LoVo (cell line): ENCODE measurements at regions not wholly inside any gene's neighbourhood (a gene's known extent, or its start where the extent isn't known, plus 50 kb on each side); places are given as distances from the start of the nearest gene placed in this dataset.

Experiments
- DNase-seq: peaks from one replicate; pipeline ENCODE4 v3.0.0-alpha.2; 2016; ENCODE audit warnings: low spot score

DNA sequence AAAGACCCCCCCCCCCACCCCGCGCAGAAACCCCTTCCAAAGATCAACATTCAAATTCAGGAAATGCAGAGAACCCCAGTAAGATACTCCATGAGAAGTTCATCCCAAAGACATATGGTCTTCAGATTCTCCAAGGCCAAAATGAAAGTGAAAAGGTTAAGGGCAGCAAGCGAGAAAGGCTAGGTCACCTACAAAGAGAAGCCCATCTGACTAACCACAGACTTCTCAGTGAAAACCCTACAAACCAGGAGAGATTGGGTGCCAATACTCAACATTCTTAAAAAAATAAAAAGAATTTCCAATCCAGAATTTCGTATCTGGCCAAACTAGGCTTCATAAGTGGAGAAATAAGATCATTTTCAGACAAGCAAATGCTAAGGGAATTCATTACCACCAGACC is 175.2 kb downstream of the RND3 start:
- DNase-seq, result no peak

DNA sequence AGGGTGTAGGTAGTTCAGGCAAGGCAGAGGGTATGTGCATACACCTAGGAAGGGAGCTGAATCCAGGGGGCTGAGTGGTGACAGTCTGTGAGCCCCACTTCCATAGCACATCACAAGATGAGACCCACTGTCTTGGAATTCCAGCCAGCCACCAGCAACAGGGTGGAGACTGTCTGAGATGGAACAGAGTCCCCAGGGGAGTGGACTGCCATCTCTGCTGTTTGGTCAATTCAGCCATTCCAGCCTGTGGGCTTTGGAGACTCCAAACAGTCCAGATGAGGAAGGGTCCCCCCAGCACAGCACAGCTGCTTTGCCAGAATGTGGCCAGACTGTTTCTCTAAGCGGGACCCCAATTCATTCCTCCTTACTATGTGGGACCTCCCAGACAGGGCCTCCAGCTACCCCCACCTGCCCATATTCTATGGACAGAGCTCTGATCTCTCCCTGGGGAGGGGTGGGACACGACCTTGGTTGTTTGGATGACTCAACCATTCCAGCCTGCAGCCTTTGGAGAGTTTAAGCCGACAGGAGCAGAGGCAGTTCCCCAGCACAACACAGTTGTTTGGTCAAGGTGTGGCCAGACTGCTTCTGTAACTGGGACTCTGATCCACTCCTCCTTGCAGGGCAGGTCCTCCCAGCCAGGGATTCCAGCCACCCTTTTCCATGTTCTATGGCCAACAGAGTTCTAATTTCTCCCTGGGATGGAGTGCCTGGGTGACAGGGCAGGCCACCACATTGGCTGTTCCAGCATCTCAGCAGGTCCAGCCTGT is 178.0 kb downstream of the RND3 start:
- peak; percentile 77 for DNase-seq

DNA sequence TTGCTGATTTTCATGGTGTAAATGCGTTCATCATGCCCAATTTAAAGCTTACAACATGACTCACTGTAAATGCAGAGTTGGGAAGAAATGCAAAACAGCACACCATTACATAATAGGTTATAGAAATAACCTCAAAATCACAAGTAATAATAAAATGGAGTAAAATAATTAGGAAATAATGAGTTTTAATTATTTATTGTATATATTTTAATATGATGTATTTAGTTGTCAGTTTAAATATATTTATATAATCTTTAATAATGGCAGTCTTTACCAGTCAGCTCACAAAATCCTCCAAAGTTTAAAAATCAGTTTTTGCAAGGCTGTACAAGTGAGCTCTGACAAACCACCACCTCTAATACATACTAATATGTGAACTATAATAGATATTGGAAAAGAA is 180.2 kb downstream of the RND3 start:
- DNase-seq, result no peak

DNA sequence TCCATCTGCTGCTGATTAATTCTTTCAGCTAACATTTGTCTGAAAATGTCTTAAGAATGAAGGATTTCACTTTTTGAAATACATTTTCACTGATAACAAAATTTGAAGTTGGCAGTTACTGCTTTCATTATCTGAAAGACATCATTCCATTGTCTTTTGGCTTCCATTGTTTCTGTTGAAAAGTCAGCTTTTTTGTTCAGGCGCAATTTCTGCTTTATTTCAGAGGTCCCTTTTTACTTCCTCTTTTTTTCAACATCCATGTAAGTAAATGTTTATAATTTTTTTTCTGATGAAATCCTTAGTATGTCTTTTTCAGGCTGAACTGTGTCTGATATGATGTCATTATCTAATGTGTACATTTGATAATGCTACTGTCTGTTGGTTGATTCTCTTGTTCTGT is 184.2 kb downstream of the RND3 start:
- DNase-seq, result no peak

DNA sequence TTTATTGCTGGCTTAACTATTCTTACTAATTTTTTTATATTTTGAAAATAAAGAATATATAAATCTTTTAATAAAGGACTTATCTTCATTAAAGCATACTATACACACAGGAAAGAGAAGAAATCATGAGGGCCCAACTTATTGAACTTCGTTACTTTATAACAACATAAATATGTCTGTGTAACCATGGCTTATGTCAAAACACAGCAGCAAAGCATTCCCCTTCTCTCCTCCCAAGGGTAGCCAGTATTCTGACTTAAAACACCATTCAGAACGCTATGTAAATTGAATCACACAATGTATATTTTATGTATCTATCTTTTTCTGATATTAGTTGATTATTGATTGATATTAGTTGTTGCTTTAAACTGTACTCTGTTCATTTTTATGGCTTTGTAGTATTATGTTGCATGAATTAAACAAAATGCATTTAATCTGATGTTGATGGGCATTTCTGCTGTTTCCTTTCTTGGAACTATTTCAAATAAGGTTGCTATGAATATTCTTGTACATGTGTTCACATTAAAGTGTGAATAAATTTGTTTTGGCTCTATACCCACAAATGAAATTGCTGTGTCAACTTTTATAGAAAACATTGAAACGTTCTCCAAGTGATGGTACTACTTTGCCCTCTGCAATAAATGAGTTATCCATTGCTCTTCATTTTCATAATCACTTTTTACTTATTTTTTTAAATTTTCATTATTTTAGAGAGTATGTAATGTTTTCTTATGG is 188.7 kb downstream of the RND3 start:
- no peak for DNase-seq

DNA sequence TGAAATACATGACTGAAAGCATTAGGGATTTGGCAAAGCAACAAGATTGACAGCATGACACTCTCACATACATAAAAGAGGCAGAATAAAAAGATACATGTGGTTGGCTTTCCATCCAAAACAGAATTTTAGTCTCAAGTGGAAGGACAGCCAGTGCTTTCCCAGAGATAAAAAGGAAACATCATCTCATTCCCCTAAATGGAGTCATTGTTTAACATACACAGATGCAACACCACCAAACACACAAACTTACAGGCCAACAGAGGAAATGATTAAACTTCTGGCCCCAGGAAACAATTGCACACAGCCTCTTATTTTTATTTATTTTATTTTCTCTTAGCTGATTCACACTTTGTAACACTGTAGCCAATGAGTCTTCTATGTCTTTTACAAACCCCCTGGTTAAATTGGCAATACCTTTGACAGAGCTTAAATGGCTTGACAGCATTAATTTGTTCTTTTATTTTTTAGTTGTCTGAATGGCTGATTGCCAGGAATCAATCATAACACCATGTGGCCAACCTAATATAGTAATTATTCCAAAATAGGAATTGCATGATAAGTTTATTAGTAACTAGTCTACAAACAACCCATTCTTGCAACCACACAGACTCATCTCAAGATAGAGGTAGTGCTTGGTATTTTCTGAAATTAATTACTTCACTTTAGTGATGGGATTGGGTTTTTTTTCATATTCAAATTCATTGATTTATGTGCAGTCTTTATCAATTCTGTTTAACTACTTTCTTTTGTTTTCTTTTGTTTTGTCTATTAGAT is 190.5 kb downstream of the RND3 start:
- DNase-seq, result no peak

DNA sequence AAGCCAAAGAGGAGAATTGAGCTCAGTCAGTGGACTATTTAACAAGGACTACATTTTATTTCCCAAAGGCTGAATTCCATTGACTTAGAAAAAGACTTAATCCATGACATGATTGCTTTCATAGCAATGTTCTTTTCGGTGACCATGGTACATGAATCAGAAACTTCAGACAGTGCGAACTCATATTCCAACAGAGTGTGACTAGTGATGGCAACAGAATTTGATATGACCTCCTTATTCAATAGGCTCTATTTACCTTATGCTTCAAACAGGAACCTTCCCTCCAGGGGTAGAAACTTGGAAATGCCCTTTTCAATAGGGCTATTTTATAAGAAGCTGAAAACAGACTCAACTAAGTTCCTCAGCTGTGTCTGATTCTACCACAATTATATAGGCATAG is 191.9 kb downstream of the RND3 start:
- DNase-seq, result no peak

DNA sequence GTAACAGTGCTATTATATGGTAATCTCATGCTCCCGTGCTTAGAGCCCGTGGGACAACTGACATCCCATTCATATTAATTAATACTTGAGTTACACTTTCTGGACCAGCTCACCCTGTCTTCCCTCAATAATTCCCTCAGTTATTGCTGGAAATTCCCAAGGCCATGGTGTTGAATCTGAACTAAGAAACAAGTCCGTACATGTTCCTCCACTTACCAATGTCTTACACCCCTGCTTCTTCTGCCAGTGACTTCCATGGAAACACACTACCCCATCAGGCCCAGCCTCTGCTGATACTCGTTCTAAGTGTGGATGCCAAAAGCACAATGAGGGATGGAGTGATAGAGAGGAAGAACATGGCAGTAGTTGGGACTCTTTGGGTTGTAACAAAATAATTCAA is 193.7 kb downstream of the RND3 start:
- DNase-seq, result no peak

DNA sequence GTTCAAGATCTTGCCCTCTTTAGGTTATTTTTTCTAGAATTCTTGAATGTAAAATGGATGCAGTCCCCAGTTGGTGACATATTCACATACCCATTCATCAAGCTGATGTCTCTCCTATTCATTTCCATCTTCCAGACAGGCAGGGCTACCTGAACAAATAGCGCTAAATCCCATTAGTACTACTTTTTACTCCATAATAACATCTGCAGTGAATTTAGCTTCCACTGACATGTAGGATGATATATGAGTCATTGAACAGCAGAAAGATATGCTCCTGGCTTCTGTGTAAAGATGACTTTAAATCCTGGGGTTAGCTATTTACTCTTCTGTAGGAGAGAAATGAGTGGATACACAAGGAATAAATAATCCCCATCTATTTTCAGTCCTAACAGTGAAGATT is 194.7 kb downstream of the RND3 start:
- no peak for DNase-seq

DNA sequence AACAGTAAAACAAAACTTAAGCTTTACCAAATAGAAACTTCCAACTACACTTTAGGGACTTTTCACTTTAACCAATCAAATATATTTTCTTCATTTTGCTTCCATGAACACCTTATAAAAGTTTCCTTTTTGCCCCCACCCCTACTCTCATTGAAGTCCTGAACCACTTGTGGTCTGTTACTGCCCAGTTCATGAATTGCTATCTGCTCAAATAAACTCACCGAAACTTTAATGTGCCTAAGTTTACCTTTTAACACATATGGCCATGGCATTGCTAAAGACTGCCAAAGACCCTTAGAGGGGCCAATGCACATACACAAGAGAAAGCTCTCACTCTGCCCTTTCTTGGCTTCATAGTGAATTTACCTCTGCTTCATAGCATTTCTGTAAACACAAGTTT is 195.3 kb downstream of the RND3 start:
- DNase-seq, result no peak

DNA sequence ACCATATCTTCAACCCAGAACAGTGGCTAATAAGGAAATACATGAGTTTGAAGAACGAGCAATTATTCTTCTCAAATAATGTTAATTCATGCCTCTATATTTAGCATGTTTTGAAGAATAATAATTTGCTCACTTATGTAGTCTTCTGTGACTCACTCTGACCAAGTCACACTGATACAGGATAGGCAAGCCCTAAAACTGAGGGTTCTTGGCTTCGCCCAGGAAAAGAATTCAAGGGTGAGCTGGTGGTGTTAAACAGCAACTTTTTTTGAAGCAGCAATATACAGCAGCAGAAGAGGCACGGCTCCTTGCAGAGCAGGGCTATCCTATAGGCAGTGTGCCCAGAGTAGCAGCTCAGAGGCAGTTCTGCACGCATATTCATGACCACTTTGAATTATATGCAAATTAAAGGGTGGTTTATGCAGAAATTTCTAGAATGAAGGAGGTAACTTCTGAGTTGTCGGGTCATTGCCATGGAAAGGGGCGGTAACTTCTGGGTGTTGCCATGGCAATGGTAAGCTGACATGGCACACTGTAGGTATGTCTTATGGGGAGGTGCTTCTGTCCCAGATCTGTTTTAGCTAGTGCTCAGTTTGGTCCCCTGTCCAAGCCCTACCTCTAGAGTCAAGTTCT is 200.6 kb downstream of the RND3 start:
- no peak for DNase-seq

DNA sequence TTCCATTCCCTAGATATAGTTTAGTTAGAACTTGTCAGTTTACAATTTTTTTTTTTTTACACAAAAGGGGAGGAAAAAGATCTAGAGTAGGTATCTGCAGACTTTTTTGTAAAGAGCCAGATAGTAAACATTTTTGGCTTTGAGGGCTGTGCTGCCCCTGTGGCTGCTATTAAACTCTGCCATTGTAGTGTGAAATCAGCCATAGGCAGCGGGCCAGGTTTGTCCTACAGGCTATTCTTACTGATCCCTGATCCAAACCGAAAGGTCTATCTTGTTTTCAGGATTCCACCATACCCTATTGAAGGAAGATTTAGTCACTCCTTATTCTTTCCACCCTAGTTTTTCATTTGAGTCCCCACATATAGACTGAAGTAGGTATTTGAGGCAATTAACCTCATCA is 203.4 kb downstream of the RND3 start:
- DNase-seq, result no peak

DNA sequence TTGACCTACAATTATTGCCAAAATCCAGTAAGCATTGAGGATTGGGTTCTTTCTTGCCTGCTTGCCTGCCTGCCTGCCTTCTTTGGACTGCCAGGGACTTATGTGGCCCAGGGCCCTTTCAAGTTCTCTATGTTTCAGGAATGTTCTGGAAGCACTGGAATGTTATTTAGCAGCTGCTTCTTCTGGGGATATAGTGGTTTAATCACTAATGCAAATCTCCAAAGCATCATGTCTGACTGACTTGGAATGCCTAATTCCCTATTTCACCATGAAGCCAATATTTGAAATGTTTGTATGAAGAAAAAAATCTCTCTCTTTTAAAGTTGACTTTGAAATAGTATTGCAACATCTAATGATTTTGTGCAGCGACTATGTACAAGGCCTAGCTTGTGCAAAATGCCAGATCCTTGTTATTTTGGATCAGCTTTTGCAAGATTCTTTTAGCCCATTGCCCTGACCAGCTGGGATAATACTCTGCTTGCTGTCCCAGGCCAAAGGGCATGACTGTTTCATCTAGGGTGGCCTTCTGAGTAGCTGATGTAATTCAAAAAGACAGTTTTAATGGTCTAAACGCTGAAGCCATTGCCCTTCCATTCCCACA is 204.6 kb downstream of the RND3 start:
- no peak for DNase-seq

DNA sequence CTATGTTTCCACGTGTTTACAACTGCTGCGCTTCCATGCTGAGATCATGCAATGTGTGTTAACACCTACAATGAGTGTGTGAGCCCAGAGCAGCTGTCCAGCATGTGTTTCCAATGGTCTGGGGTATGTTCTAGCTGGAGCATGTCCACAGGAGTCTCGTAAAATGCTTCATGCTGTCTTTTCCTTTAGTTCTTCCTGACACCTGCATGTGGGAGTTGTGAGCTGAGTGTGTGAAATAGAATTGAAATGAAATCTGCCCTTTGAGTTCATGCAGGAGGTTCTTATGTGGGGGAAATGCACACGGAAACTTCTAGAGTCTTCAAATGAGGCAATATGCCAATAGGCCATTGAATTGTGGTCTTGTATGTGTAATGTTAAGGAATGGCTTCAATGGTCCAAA is 205.1 kb downstream of the RND3 start:
- DNase-seq, result no peak

DNA sequence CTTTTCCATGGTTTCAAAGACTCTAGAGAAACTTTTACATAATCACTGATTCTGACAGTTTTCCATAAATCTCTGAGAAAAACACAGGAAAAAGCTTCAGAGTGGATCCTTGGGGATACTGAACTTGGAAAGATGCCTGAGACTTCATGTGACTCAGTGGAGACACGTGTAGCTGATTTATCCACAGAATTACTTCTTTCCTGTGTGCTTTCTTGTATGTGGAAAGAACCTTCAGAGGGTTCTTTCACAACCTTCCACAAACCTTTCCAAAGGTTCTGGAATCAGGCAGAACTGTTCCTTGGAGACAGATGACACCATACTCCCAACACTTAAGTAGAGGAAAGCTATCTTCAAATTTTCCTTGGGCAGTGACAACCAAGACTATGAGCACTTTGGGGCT is 207.2 kb downstream of the RND3 start:
- no peak for DNase-seq

DNA sequence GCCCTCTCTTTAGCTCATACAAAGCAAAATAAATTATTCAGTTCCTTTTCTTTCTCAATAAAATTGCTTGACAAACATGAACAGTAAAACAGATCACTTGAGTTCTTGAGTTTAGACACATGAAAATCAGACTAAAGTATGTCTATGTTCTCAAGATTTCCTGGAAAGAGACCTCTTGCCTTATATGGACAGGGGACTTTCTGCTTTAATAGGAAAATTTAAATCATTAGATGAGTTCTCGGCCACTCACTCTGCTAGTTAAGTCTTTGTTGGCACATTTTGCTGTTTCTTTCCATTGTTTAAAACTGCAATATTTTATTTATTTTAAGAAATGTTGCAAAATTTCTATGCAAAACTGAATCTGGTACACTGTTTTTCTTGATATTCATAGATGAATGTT is 207.8 kb downstream of the RND3 start:
- no peak for DNase-seq

DNA sequence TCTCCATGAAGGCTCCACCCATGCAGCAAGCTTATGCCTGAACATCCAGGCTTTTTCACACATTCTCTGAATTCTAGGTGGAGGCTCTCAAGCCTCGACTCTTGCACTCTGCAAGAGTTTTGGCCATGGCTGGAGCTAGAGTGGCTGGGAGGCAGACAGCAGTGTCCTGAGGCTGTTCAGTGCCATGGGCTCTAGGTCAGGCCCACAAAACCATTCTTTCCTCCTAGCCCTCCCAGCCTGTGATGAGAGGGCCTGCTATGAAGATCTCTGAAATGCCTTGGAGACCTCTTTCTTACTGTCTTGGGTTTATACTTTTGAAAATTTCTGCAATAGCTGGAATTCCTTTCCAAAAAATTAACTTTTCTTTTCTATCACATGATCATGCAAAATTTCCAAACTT is 210.7 kb downstream of the RND3 start:
- no peak for DNase-seq

DNA sequence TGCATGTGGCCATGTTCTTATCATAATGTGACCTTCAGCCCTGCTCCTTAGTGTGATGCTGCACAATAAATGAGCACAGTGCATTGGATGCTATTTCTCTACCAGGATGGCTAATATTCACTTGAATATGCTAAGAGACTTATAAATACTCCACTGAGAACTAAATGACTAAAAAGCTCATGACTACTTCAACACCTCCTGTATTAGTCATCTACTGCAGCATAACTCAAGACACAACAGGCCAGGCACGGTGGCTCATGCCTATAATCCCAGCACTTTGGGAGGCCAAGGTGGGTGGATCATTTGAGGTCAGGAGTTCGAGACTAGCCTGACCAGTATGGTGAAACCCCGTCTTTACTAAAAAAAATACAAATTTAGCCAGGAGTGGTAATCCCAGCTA is 213.4 kb downstream of the RND3 start:
- no peak for DNase-seq

DNA sequence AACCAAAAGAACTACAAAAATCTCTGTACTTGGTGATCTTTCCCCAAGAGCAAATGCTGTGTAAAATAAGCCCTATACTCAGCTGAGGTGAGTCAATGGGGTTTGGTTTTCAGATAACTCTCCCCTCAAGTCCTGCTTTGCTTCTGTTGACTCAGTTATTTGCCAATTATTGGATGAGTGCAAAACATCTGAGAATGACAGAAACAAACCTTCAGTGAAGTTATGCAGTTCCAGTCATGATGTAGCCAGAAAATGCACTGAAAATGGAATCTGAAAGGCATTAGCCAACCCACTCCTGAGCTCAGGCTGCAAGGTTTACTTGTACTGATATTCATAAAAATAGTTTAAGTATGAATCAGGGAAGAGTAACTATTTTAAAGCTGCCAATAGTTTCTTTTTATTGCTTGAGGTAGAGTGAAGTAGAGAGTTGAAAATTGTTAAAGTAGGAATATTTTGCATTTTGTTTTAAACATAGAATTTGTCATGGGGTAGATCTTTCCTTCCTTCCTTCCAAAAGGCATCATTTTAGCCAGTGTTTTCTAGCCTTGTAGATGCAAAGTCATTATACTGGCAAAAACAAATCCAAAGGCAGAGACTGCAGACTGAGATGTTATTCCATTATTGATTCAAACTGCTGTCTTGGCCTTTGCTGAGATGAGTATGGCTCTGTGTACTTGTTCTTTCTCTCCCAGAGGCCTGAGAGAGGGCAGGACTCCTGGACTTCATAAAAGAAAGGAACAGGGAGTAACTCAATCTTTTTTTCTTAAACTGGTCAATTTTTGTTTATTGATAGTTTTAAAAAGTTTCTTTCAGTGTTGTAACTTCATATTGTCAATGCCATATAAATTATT is 215.3 kb downstream of the RND3 start:
- peak; percentile 44 for DNase-seq

DNA sequence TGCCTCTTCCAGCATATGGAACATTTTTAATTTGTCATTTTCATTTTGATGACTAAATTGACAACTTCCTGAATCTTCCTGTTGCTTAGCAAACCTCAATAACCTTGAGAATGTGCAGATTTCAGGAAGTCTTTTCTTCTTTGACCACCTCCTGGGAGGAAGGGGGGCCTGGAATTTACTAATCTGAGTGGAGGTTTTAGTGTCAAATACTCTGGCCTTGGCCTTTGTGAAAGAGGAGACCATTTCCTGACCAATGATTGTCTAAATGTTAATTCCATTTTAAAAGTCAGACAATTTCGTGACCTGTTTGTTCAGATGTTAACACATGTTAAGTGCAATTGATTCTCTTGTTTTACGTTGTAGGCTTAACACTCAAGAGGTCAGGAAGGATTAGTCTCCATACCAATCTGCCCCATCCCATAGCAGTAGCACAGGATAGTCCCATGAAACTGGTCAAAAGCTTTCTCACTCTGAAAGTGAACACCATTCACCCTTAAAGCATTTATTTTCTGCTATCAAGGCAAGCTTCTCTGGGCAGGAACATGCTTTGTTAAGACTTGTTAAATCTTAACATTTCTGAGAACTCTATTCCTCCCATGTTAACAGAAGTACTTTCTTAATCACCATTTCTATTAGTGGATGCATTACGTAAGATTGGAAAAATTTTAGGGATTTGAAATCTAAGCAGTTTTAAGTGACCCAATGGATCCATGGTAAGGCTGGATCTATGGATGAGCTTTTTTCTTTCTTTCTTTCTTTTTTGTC is 219.6 kb downstream of the RND3 start:
- no peak for DNase-seq
